Caco-2 (cell line): ENCODE measurements at regions not wholly inside any gene's neighbourhood (a gene's known extent, or its start where the extent isn't known, plus 50 kb on each side); places are given as distances from the start of the nearest gene placed in this dataset.

Experiments used
- BruUV-seq: library from RNA; stranded (reverse); fragments of 400-500 nt; replicated peaks from 2 replicates; lab custom pipeline; 2021; lab: Mats Ljungman, UMichigan
- CTCF ChIA-PET: fragments of 300-600 bp; sonication (Branson Sonifier 250); formaldehyde crosslinking; loops from one replicate; lab custom pipeline; 2022; ENCODE audit warnings: antibody characterized with exemption; lab: Charles Lee
- POLR2A ChIA-PET: fragments of 300-600 bp; sonication (Branson Sonifier 250); formaldehyde crosslinking; loops from one replicate; lab custom pipeline; 2022; ENCODE audit warnings: antibody characterized with exemption; lab: Charles Lee
- DNase-seq, 2 experiments: peaks; one replicate each; pipeline versions ENCODE4 v3.0.0 to v3.0.0-alpha.2; 2020 to 2022
- H3K27me3 ChIP-seq: replicated peaks from 2 replicates; pipeline ENCODE4 v1.6.0; 2011; ENCODE audit warnings: low read length; ENCODE audit not compliant: control insufficient read depth, insufficient read depth
- H3K36me3 ChIP-seq: 2 replicates; pipeline ENCODE4 v1.5.1; 2011; ENCODE audit warnings: low read length; ENCODE audit not compliant: control insufficient read depth, insufficient read depth
- H3K4me1 ChIP-seq: fragments of 250-450 bp; sonication (Bioruptor Pico); 2 replicates; pipeline ENCODE4 v1.5.1; 2020; ENCODE audit warnings: mild to moderate bottlenecking
- H3K4me3 ChIP-seq: 2 replicates; pipeline ENCODE4 v1.5.1; 2011; ENCODE audit warnings: low read depth, mild to moderate bottlenecking, control low read depth, low read length
- H3K9me3 ChIP-seq: fragments of 250-450 bp; sonication (Bioruptor Pico); 2 replicates; pipeline ENCODE4 v1.5.1; 2020; ENCODE audit warnings: mild to moderate bottlenecking, moderate library complexity
- H3K27ac Mint-ChIP-seq: one replicate; pipeline ENCODE4 v1.8.0; 2022; ENCODE audit warnings: mixed read lengths; ENCODE audit not compliant: unreplicated experiment
- H3K27me3 Mint-ChIP-seq: one replicate; pipeline ENCODE4 v1.8.0; 2022; ENCODE audit warnings: mixed read lengths; ENCODE audit not compliant: insufficient read depth, unreplicated experiment
- H3K36me3 Mint-ChIP-seq: one replicate; pipeline ENCODE4 v1.8.0; 2022; ENCODE audit warnings: mild to moderate bottlenecking, mixed read lengths; ENCODE audit not compliant: insufficient read depth, unreplicated experiment
- H3K4me1 Mint-ChIP-seq: one replicate; pipeline ENCODE4 v1.8.0; 2022; ENCODE audit warnings: low read depth, mixed read lengths; ENCODE audit not compliant: unreplicated experiment
- H3K4me3 Mint-ChIP-seq: one replicate; pipeline ENCODE4 v1.8.0; 2022; ENCODE audit warnings: mild to moderate bottlenecking, moderate library complexity, mixed read lengths; ENCODE audit not compliant: unreplicated experiment
- H3K9me3 Mint-ChIP-seq: one replicate; pipeline ENCODE4 v1.8.0; 2022; ENCODE audit warnings: mixed read lengths; ENCODE audit not compliant: unreplicated experiment
- CTCF ChIP-seq, 2 experiments: fragments of 200-600 bp in 1 of 2; IDR thresholded peaks; 1 replicate in 1 of 2; 2 replicates in 1 of 2; pipeline versions ENCODE4 v1.5.1 to v1.8.0; 2011 to 2022; ENCODE audit warnings: antibody characterized with exemption in 1 of 2, control low read depth in 1 of 2, inconsistent platforms in 1 of 2, low read depth in 1 of 2, low read length in 1 of 2, mild to moderate bottlenecking in 1 of 2, moderate library complexity in 1 of 2; ENCODE audit not compliant: insufficient read depth in 1 of 2, severe bottlenecking in 1 of 2, unreplicated experiment in 1 of 2
- intact Hi-C: fragments of 100-400 bp; cut with micrococcal nuclease; formaldehyde crosslinking; loops from one replicate; pipeline ENCODE4 v1.10.0; 2022; ENCODE audit not compliant: unreplicated experiment

- BruUV-seq, result no TSS peak
These were observed 283.2 kb downstream of the SETD4 start for GRCh38 chr21:35777081-35777480.

DNA sequence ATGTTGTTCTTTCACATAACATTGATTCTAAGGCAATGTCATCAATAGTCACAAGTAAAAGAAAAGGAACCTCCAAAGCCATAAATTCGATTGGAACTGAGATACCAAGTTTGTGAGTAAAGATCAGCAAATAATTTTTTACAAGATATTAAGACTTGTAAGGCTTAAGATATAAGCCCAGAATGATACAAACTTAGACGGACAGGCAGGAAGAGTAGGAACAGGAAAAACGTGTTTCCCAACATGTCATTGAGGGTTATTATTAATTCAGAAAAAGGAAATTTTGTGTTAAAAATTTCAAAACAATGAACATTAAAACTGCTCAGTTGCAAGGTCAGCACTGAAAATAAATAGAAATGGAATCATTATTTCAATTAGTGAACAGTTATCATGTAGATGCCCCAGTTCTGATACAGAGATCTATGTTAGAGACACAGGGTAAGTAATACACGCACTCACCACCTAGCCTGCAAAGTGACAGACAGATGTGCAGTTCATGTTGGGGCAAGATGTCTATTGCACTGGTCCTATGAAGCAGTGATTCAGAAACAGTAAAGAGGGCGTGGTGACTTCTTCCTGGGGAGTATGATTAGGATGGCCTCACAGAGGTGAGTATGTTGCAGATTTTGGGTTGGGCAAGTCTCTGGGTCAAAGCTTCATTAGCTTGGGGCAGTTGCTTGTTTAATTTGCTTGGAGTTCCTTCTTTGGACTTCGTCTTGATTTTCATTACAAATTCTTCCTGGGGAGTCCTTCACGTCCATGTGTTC is 284.4 kb downstream of the SETD4 start:
- Histone ChIP-seq H3K27me3 (no peaks in the 10 kb centered on the region; the same call in 1 of the 2 replicates), H3K4me1 (no peaks in the 10 kb centered on the region), H3K36me3 (no peaks in the 10 kb centered on the region), H3K9me3 (no peaks in the 10 kb centered on the region), H3K4me3 (no peak overlapping the region)
- intact Hi-C loops, result no loop called here
- no peak overlapping the region for H3K27ac Mint-ChIP-seq
- peaks cover 10% of the 10 kb centered on the region for H3K27me3 Mint-ChIP-seq
- no TSS peak for BruUV-seq
- H3K36me3 Mint-ChIP-seq, result no peaks in the 10 kb centered on the region
- H3K4me1 Mint-ChIP-seq, result no peaks in the 10 kb centered on the region
- POLR2A ChIA-PET, result no interaction called here
- DNase-seq, result no peak
- H3K4me3 Mint-ChIP-seq, result no peak overlapping the region
- TF ChIP-seq CTCF (IDR thresholded peaks at IDR 0.05; ENCODE audit: insufficient read depth in 1 of 2, low read depth in 1 of 2, low read length in 1 of 2, severe bottlenecking in 1 of 2, unreplicated experiment in 1 of 2), result no peak
- no peaks in the 10 kb centered on the region for H3K9me3 Mint-ChIP-seq
- CTCF ChIA-PET, result no interaction called here

More at GRCh38 chr21:35777081-35777480, 283.2 kb downstream of the SETD4 start:
- ChIA-PET CTCF (no interaction called here), POLR2A (no interaction called here)
- Histone ChIP-seq H3K36me3 (no peaks in the 10 kb centered on the region), H3K4me3 (no peak overlapping the region), H3K27me3 (no peaks in the 10 kb centered on the region; the same call in 1 of the 2 replicates), H3K4me1 (no peaks in the 10 kb centered on the region), H3K9me3 (no peaks in the 10 kb centered on the region)
- no peak for DNase-seq
- Mint-ChIP-seq H3K9me3 (no peaks in the 10 kb centered on the region), H3K36me3 (no peaks in the 10 kb centered on the region), H3K27me3 (peaks cover 7% of the 10 kb centered on the region), H3K27ac (no peak overlapping the region), H3K4me3 (no peak overlapping the region), H3K4me1 (no peaks in the 10 kb centered on the region)
- TF ChIP-seq CTCF (IDR thresholded peaks at IDR 0.05; ENCODE audit: insufficient read depth in 1 of 2, low read depth in 1 of 2, low read length in 1 of 2, severe bottlenecking in 1 of 2, unreplicated experiment in 1 of 2), result no peak
- intact Hi-C loops, result no loop called here

DNA sequence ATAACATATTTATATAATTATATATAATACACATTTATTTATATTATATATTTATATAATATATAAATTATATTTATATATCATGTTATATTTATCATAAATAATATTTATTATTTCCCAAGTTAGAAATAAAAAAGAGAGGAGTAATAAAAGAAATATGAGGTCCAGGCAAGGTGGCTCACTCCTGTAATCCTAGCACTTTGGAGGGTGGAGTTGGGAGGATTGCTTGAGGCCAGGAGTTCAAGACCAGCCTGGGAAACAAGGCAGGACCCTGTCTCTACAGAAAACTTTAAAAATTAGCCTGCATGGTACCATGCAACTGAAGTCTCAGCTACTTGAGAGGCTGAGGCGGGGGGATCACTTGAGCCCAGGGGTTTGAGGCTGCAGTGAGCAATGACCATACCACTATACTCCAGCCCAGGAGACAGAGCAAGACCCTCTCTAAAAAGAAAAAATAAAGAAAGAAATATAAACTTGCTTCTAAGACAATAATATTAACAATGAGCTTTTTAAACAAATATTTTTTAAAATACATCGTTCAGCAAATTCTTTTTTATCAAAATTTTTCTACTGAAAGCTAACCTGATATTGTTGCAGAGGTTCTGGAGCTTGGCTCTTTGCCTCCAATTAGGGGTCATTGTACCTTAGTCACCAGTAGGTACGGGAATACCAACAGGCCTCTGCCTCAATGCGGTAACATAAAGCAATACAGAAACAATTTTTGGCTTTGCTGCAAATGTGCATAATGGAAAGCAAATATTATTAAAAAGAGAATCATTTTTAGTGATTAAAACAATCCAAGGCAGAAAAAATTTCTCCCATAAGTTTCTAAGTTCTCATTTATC is 290.0 kb downstream of the SETD4 start:
- Mint-ChIP-seq H3K4me1 (no peaks in the 10 kb centered on the region), H3K9me3 (no peaks in the 10 kb centered on the region), H3K27me3 (peaks cover 3% of the 10 kb centered on the region), H3K4me3 (no peak overlapping the region), H3K27ac (no peak overlapping the region), H3K36me3 (no peaks in the 10 kb centered on the region)
- H3K4me3 ChIP-seq, result no peak overlapping the region
- H3K27me3 ChIP-seq, result no peaks in the 10 kb centered on the region; the same call in 1 of the 2 replicates
- intact Hi-C loops, result no loop called here
- CTCF ChIA-PET, result no interaction called here
- no peak for DNase-seq
- POLR2A ChIA-PET, result no interaction called here
- no peaks in the 10 kb centered on the region for H3K4me1 ChIP-seq
- no TSS peak for BruUV-seq
- no peak for TF ChIP-seq CTCF (IDR thresholded peaks at IDR 0.05; ENCODE audit: insufficient read depth in 1 of 2, low read depth in 1 of 2, low read length in 1 of 2, severe bottlenecking in 1 of 2, unreplicated experiment in 1 of 2)
- H3K9me3 ChIP-seq, result no peaks in the 10 kb centered on the region
- H3K36me3 ChIP-seq, result no peaks in the 10 kb centered on the region
